ENCODE measurements at regions not wholly inside any gene's neighbourhood (a gene's known extent, or its start where the extent isn't known, plus 50 kb on each side); places are given as distances from the start of the nearest gene placed in this dataset.

DNA sequence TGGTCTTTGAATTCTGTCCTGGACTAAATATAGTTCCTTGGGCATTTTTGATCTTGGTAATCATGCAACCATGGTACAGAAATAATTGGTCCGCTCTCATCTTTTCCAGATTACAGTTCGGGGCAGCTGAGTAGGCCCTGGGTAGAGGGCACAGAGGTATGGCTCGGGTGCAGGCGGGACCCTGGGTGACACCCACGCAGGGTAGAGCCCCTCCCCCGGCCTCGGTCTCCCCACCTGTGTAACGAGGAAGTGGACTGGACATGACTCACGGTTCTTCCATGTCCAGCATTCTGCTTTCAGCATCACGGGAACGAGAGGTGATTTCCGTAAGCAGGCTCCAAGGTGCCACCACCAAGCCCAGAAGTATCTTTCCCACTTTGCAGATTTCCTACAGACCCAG is 91.0 kb upstream of the DIO3 start:
- no peak for DNase-seq (ENCODE audit: low read depth)
- no peaks in the 10 kb centered on the region for H3K36me3 ChIP-seq (ENCODE audit: insufficient read depth, low read length)
- Mint-ChIP-seq H3K36me3 (ENCODE audit: low read depth, unreplicated experiment) (peaks cover 2% of the 10 kb centered on the region), H3K27ac (ENCODE audit: unreplicated experiment) (no peak overlapping the region), H3K9me3 (ENCODE audit: unreplicated experiment) (peaks cover 7% of the 10 kb centered on the region), H3K4me3 (ENCODE audit: unreplicated experiment) (no peak overlapping the region), H3K27me3 (ENCODE audit: low read depth, unreplicated experiment) (peaks cover 59% of the 10 kb centered on the region), H3K4me1 (ENCODE audit: low read depth, unreplicated experiment) (no peaks in the 10 kb centered on the region)
- H3K9me3 ChIP-seq (ENCODE audit: insufficient read depth, low read depth, low read length) = no peaks in the 10 kb centered on the region
- no peak overlapping the region for H2AFZ ChIP-seq (ENCODE audit: low read depth, low read length)
- no peaks in the 10 kb centered on the region for H3K27me3 ChIP-seq (ENCODE audit: insufficient read depth, low read length)
- TF ChIP-seq EZH2 (IDR thresholded peaks at IDR 0.05; ENCODE audit: insufficient read depth, low read length) = no peak
- TF ChIP-seq, protein P1, sequence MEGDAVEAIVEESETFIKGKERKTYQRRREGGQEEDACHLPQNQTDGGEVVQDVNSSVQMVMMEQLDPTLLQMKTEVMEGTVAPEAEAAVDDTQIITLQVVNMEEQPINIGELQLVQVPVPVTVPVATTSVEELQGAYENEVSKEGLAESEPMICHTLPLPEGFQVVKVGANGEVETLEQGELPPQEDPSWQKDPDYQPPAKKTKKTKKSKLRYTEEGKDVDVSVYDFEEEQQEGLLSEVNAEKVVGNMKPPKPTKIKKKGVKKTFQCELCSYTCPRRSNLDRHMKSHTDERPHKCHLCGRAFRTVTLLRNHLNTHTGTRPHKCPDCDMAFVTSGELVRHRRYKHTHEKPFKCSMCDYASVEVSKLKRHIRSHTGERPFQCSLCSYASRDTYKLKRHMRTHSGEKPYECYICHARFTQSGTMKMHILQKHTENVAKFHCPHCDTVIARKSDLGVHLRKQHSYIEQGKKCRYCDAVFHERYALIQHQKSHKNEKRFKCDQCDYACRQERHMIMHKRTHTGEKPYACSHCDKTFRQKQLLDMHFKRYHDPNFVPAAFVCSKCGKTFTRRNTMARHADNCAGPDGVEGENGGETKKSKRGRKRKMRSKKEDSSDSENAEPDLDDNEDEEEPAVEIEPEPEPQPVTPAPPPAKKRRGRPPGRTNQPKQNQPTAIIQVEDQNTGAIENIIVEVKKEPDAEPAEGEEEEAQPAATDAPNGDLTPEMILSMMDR (IDR thresholded peaks at IDR 0.05; ENCODE audit: insufficient read depth, low read depth, low read length) = no peak
- no peak for FAIRE-seq
- no peak overlapping the region for H3K4me2 ChIP-seq (ENCODE audit: low read length)
- H4K20me1 ChIP-seq (ENCODE audit: insufficient read depth, low read length) = no peaks in the 10 kb centered on the region
- no peak overlapping the region for H3K4me3 ChIP-seq (ENCODE audit: insufficient read depth, low read depth, low read length)
- no peak overlapping the region for H3K27ac ChIP-seq (ENCODE audit: low read depth, low read length)
- no peak overlapping the region for H3K9ac ChIP-seq (ENCODE audit: low read length)
- no peaks in the 10 kb centered on the region for H3K79me2 ChIP-seq (ENCODE audit: insufficient read depth, low read length)
- no peaks in the 10 kb centered on the region for H3K4me1 ChIP-seq (ENCODE audit: insufficient read depth, low read length)

DNA sequence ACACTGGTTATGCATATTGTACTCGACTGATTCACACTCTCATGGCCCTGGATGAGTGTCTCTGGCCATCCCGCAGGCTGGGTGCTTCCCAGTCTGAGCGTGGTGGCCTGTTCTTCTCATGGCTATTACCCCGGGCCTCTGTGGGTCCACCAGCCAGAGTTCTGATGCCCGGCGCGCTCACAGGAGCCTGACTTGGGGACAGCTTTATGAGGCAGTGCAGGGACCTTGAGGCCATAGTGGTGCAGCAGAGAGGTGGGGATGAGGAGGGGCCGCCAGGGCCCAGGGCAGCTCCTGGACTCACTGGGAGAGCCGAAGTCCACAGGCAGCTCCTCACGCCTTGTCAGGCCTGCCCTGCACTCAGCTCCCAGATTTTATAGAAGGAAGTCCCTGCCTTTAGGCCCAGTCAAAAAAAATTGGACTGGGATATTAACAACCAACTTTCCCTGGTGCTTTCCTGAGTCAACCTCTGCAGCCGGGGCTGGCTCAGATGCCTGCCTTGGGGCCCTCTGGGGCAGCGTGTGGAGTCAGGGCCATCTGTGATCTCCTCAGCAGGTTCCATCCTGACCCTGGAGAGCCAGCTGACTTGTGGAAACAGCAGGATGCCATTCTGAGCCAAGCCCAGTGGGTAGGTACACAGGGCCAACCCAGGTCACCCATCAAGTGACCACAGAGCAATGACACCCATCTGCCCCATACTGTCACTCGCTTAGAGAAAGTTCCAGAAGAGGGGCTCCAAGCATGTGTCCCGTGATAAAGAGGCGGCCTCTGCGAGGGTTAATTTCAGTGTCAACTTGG is 89.4 kb upstream of the DIO3 start:
- H3K36me3 Mint-ChIP-seq (ENCODE audit: low read depth, unreplicated experiment) = peaks cover 2% of the 10 kb centered on the region
- TF ChIP-seq, protein P1 (IDR thresholded peaks at IDR 0.05; ENCODE audit: insufficient read depth, low read depth, low read length) = no peak
- TF ChIP-seq EZH2 (IDR thresholded peaks at IDR 0.05; ENCODE audit: insufficient read depth, low read length) = no peak
- Histone ChIP-seq H3K9ac (ENCODE audit: low read length) (no peak overlapping the region), H3K4me1 (ENCODE audit: insufficient read depth, low read length) (no peaks in the 10 kb centered on the region), H3K4me2 (ENCODE audit: low read length) (no peak overlapping the region), H3K36me3 (ENCODE audit: insufficient read depth, low read length) (no peaks in the 10 kb centered on the region), H4K20me1 (ENCODE audit: insufficient read depth, low read length) (no peaks in the 10 kb centered on the region), H3K79me2 (ENCODE audit: insufficient read depth, low read length) (no peaks in the 10 kb centered on the region), H3K27me3 (ENCODE audit: insufficient read depth, low read length) (no peaks in the 10 kb centered on the region), H3K4me3 (ENCODE audit: insufficient read depth, low read depth, low read length) (no peak overlapping the region), H2AFZ (ENCODE audit: low read depth, low read length) (no peak overlapping the region), H3K9me3 (ENCODE audit: insufficient read depth, low read depth, low read length) (no peaks in the 10 kb centered on the region), H3K27ac (ENCODE audit: low read depth, low read length) (no peak overlapping the region)
- H3K9me3 Mint-ChIP-seq (ENCODE audit: unreplicated experiment) = peaks cover 3% of the 10 kb centered on the region
- peaks cover 47% of the 10 kb centered on the region for H3K27me3 Mint-ChIP-seq (ENCODE audit: low read depth, unreplicated experiment)
- DNase-seq (ENCODE audit: low read depth) (no peak), FAIRE-seq (no peak)
- no peak overlapping the region for H3K27ac Mint-ChIP-seq (ENCODE audit: unreplicated experiment)
- H3K4me3 Mint-ChIP-seq (ENCODE audit: unreplicated experiment) = no peak overlapping the region
- H3K4me1 Mint-ChIP-seq (ENCODE audit: low read depth, unreplicated experiment) = no peaks in the 10 kb centered on the region

DNA sequence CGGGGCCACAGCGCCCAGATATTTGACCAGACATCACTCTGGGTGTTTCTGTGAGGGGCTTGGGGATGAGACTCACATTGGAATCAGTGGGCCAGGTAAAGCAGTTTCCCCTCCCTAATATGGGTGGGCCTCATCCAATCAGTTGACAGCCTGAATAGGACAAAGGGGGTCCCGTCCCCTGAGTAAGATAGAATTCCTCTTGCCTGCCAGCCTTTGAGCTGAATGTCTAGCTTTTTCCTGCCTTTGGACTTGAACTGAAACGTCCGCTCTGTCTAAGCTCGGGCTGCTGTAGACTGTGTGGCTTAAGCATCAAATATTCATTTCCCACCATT is 88.8 kb upstream of the DIO3 start:
- FAIRE-seq (no peak), DNase-seq (ENCODE audit: low read depth) (no peak)
- H3K27ac ChIP-seq (ENCODE audit: low read depth, low read length) = no peak overlapping the region
- Mint-ChIP-seq H3K36me3 (ENCODE audit: low read depth, unreplicated experiment) (peaks cover 2% of the 10 kb centered on the region), H3K27ac (ENCODE audit: unreplicated experiment) (no peak overlapping the region), H3K9me3 (ENCODE audit: unreplicated experiment) (peaks cover 1% of the 10 kb centered on the region), H3K4me1 (ENCODE audit: low read depth, unreplicated experiment) (peaks cover 3% of the 10 kb centered on the region), H3K27me3 (ENCODE audit: low read depth, unreplicated experiment) (peaks cover 45% of the 10 kb centered on the region), H3K4me3 (ENCODE audit: unreplicated experiment) (no peak overlapping the region)
- no peaks in the 10 kb centered on the region for H3K79me2 ChIP-seq (ENCODE audit: insufficient read depth, low read length)
- H3K9ac ChIP-seq (ENCODE audit: low read length) = no peak overlapping the region
- no peaks in the 10 kb centered on the region for H4K20me1 ChIP-seq (ENCODE audit: insufficient read depth, low read length)
- no peaks in the 10 kb centered on the region for H3K27me3 ChIP-seq (ENCODE audit: insufficient read depth, low read length)
- H3K4me1 ChIP-seq (ENCODE audit: insufficient read depth, low read length) = no peaks in the 10 kb centered on the region
- no peak overlapping the region for H3K4me2 ChIP-seq (ENCODE audit: low read length)
- no peaks in the 10 kb centered on the region for H3K36me3 ChIP-seq (ENCODE audit: insufficient read depth, low read length)
- H3K9me3 ChIP-seq (ENCODE audit: insufficient read depth, low read depth, low read length) = no peaks in the 10 kb centered on the region
- no peak overlapping the region for H3K4me3 ChIP-seq (ENCODE audit: insufficient read depth, low read depth, low read length)
- no peak overlapping the region for H2AFZ ChIP-seq (ENCODE audit: low read depth, low read length)
- no peak for TF ChIP-seq EZH2 (IDR thresholded peaks at IDR 0.05; ENCODE audit: insufficient read depth, low read length)

Measured in astrocyte (in vitro differentiated cells and primary cell).